HCT116 (cell line): ENCODE measurements at regions not wholly inside any gene's neighbourhood (a gene's known extent, or its start where the extent isn't known, plus 50 kb on each side); places are given as distances from the start of the nearest gene placed in this dataset.

Source experiments
- ATAC-seq: fragments of 200-7000 bp; cut with Tn5 transposase; 2 replicates; pipeline ENCODE4 v1.9.1; 2020; ENCODE audit warnings: mild to moderate bottlenecking, moderate library complexity
- BruUV-seq: library from RNA; stranded (reverse); fragments of 400-500 nt; replicated peaks from 2 replicates; lab custom pipeline; 2021; lab: Mats Ljungman, UMichigan
- CTCF ChIA-PET: fragments of 300-600 bp; sonication (Branson Sonifier 250); formaldehyde crosslinking; loops from one replicate; lab custom pipeline; 2021; ENCODE audit warnings: antibody characterized with exemption; lab: Charles Lee
- POLR2A ChIA-PET: fragments of 300-600, 350-600 bp; sonication (Branson Sonifier 250); formaldehyde crosslinking; loops from one replicate; lab custom pipeline; 2021; ENCODE audit warnings: antibody characterized with exemption; lab: Charles Lee
- RAD21 ChIA-PET, 2 experiments: fragments of 300-600 bp; sonication (Branson Sonifier 250); formaldehyde crosslinking; loops; one replicate each; lab custom pipeline; 2023; ENCODE audit warnings: low total read pairs in 2 of 2; ENCODE audit not compliant: uncharacterized antibody in 2 of 2, unreplicated experiment in 2 of 2, low non-redundant PET in 1 of 2; lab: Charles Lee
- DNase-seq: peaks from one replicate; pipeline ENCODE4 v3.0.0-alpha.2; 2010; ENCODE audit warnings: low read depth, low spot score
- H2AFZ ChIP-seq: fragments of 200-600 bp; shearing (Covaris generic), sonication (generic); 2 replicates; pipeline ENCODE4 v1.6.1; 2017; ENCODE audit warnings: low read depth, mixed run types, mixed read lengths, antibody characterized with exemption, low read length; ENCODE audit not compliant: poor library complexity, severe bottlenecking
- H3K27ac ChIP-seq: 2 replicates; pipeline ENCODE4 v1.5.1; 2012; ENCODE audit warnings: low read depth, low read length
- H3K27me3 ChIP-seq: fragments of 200-600 bp; sonication (generic); 2 replicates; pipeline ENCODE4 v1.6.1; 2016; ENCODE audit warnings: mixed run types, low read length, mixed read lengths; ENCODE audit not compliant: insufficient read depth
- H3K36me3 ChIP-seq, 2 experiments: fragments of 200-500 bp in 1 of 2; fragments of 200-600 bp in 1 of 2; sonication (Bioruptor generic) in 1 of 2; sonication (generic) in 1 of 2; 2 replicates each; pipeline versions ENCODE4 v1.5.1 to v1.6.1; 2014 to 2016; ENCODE audit warnings: low read length in 2 of 2, inconsistent platforms in 1 of 2, mixed read lengths in 1 of 2, mixed run types in 1 of 2; ENCODE audit not compliant: insufficient read depth in 2 of 2, control insufficient read depth in 1 of 2
- H3K4me1 ChIP-seq, 2 experiments: fragments of 200-600 bp in 1 of 2; sonication (generic) in 1 of 2; 2 replicates each; pipeline versions ENCODE4 v1.5.1 to v1.6.1; 2012 to 2017; ENCODE audit warnings: low read length in 2 of 2, inconsistent platforms in 1 of 2, mild to moderate bottlenecking in 1 of 2, mixed read lengths in 1 of 2, mixed run types in 1 of 2, moderate library complexity in 1 of 2; ENCODE audit not compliant: insufficient read depth in 2 of 2, control insufficient read depth in 1 of 2
- H3K4me2 ChIP-seq: fragments of 200-600 bp; sonication (generic); 2 replicates; pipeline ENCODE4 v1.6.1; 2017; ENCODE audit warnings: mixed run types, low read length, mixed read lengths
- H3K4me3 ChIP-seq, 2 experiments: fragments of 200-600 bp in 1 of 2; sonication (generic) in 1 of 2; replicated peaks in 1 of 2; 2 replicates each; pipeline ENCODE4 v1.5.1; 2011 to 2016; ENCODE audit warnings: low read length in 2 of 2, control low read depth in 1 of 2, low read depth in 1 of 2, mild to moderate bottlenecking in 1 of 2, mixed read lengths in 1 of 2, mixed run types in 1 of 2
- H3K79me2 ChIP-seq: fragments of 200-600 bp; sonication (generic); 2 replicates; pipeline ENCODE4 v1.6.1; 2017; ENCODE audit warnings: mild to moderate bottlenecking, mixed run types, low read length, moderate library complexity, mixed read lengths; ENCODE audit not compliant: insufficient read depth
- H3K9ac ChIP-seq: fragments of 200-600 bp; sonication (generic); 2 replicates; pipeline ENCODE4 v1.6.1; 2016; ENCODE audit warnings: low read length, mixed read lengths
- H3K9me2 ChIP-seq: fragments of 200-600 bp; sonication (generic), shearing (Covaris generic); 2 replicates; pipeline ENCODE4 v1.6.1; 2017; ENCODE audit warnings: mixed run types, mild to moderate bottlenecking, moderate library complexity; ENCODE audit not compliant: insufficient read depth
- H3K9me3 ChIP-seq, 2 experiments: fragments of 200-500 bp in 1 of 2; fragments of 200-600 bp in 1 of 2; sonication (Bioruptor generic) in 1 of 2; sonication (generic) in 1 of 2; 2 replicates each; pipeline ENCODE4 v1.6.1; 2014 to 2017; ENCODE audit warnings: low read length in 2 of 2, mixed read lengths in 2 of 2, inconsistent platforms in 1 of 2, low read depth in 1 of 2, mild to moderate bottlenecking in 1 of 2, mixed run types in 1 of 2, moderate library complexity in 1 of 2; ENCODE audit not compliant: control insufficient read depth in 1 of 2, insufficient read depth in 1 of 2
- H4K20me1 ChIP-seq: fragments of 200-600 bp; sonication (generic), shearing (Covaris generic); 2 replicates; pipeline ENCODE4 v1.6.1; 2017; ENCODE audit warnings: mixed run types, mild to moderate bottlenecking, moderate library complexity; ENCODE audit not compliant: insufficient read depth
- ATF3 ChIP-seq: IDR thresholded peaks from 2 replicates; pipeline ENCODE4 v1.6.1; 2012
- CEBPB ChIP-seq: IDR thresholded peaks from 2 replicates; pipeline ENCODE4 v1.6.1; 2012; ENCODE audit warnings: low read depth
- ELF1 ChIP-seq: IDR thresholded peaks from 2 replicates; pipeline ENCODE4 v1.6.1; 2012; ENCODE audit warnings: low read depth, borderline replicate concordance
- EZH2 ChIP-seq: fragments of 200-600 bp; sonication (generic); IDR thresholded peaks from 2 replicates; pipeline ENCODE4 v1.6.1; 2017; ENCODE audit warnings: antibody characterized with exemption, mixed run types
- FOSL1 ChIP-seq: IDR thresholded peaks from 2 replicates; pipeline ENCODE4 v1.6.1; 2012; ENCODE audit warnings: low read depth
- JUND ChIP-seq: IDR thresholded peaks from 2 replicates; pipeline ENCODE4 v1.6.1; 2012
- POLR2AphosphoS5 ChIP-seq: IDR thresholded peaks from 2 replicates; pipeline ENCODE4 v1.6.1; 2011; ENCODE audit warnings: mild to moderate bottlenecking, low read depth, low read length, moderate library complexity
- REST ChIP-seq: IDR thresholded peaks from 2 replicates; pipeline ENCODE4 v1.6.1; 2012; ENCODE audit warnings: low read depth
- SIN3A ChIP-seq: IDR thresholded peaks from 2 replicates; pipeline ENCODE4 v1.6.1; 2012; ENCODE audit warnings: low read depth
- SP1 ChIP-seq: IDR thresholded peaks from 2 replicates; pipeline ENCODE4 v1.6.1; 2012; ENCODE audit warnings: low read depth
- SRF ChIP-seq: IDR thresholded peaks from 2 replicates; pipeline ENCODE4 v1.6.1; 2012; ENCODE audit warnings: low read depth
- TCF7L2 ChIP-seq: IDR thresholded peaks from 2 replicates; pipeline ENCODE4 v1.7.0; 2011; ENCODE audit warnings: borderline replicate concordance, inconsistent platforms; ENCODE audit not compliant: insufficient read depth, insufficient read length; ENCODE audit errors: extremely low read depth
- ZNF274 ChIP-seq: fragments of 200-500 bp; sonication (Bioruptor generic); IDR thresholded peaks from 2 replicates; pipeline ENCODE4 v1.6.1; 2014; ENCODE audit warnings: mild to moderate bottlenecking, low read depth, low read length, inconsistent platforms
- intact Hi-C: fragments of 100-400 bp; cut with micrococcal nuclease; formaldehyde crosslinking; loops from 2 replicates; pipeline ENCODE4 v1.10.0; 2022

GRCh38 chr17:70610161-70610560 lies 440.8 kb downstream of the KCNJ2 start:
- no TSS peak for BruUV-seq
- H3K79me2 ChIP-seq: no peaks in the 10 kb centered on the region
- RAD21 ChIA-PET: interaction anchor here in 1 of 2 experiments (0.7 kb wide), 1 partner anchor 14 kb away, joined by 3 read pairs; no protein-coding TSS in a partner anchor
- CTCF ChIA-PET: no interaction called here
- POLR2A ChIA-PET: no interaction called here
- no peaks in the 10 kb centered on the region for H3K27me3 ChIP-seq
- no peaks in the 10 kb centered on the region for H3K36me3 ChIP-seq
- no peaks in the 10 kb centered on the region for H3K9me2 ChIP-seq
- no peaks in the 10 kb centered on the region for H3K9me3 ChIP-seq
- H2AFZ ChIP-seq: no peak overlapping the region
- DNase-seq (no peak), ATAC-seq (no peak)
- intact Hi-C loops: no loop called here
- no peak overlapping the region for H3K4me3 ChIP-seq
- H3K4me1 ChIP-seq: peaks cover 0 to 11% of the 10 kb centered on the region in 2 experiments; a peak in 2 of 4 replicates
- no peak overlapping the region for H3K4me2 ChIP-seq
- no peak overlapping the region for H3K27ac ChIP-seq
- no peak for TF ChIP-seq SRF
- TF ChIP-seq FOSL1: no peak
- no peak for TF ChIP-seq TCF7L2
- no peak for TF ChIP-seq EZH2
- no peak for TF ChIP-seq CEBPB
- TF ChIP-seq SIN3A: no peak
- TF ChIP-seq ATF3: no peak
- no peak for TF ChIP-seq JUND
- TF ChIP-seq ZNF274: no peak
- TF ChIP-seq REST: no peak
- no peak for TF ChIP-seq SP1
- TF ChIP-seq POLR2AphosphoS5: no peak
- TF ChIP-seq ELF1: no peak
- H3K9ac ChIP-seq: no peak overlapping the region
- no peaks in the 10 kb centered on the region for H4K20me1 ChIP-seq
